GM19328 (cell line): ENCODE measurements at regions not wholly inside any gene's neighbourhood (a gene's known extent, or its start where the extent isn't known, plus 50 kb on each side); places are given as distances from the start of the nearest gene placed in this dataset.

Experiments
- ATAC-seq: cut with Tn5 transposase; IDR thresholded peaks from one replicate; pipeline ENCODE4 v1.9.1; 2021; ENCODE audit warnings: mild to moderate bottlenecking, moderate library complexity; ENCODE audit not compliant: unreplicated experiment

- ATAC-seq = no peak
Measured at GRCh38 chr12:67579662-67580003, 68.9 kb upstream of the DYRK2 start.

- ATAC-seq = no peak
Measured at GRCh38 chr12:67582238-67582834, 66.2 kb upstream of the DYRK2 start.

- ATAC-seq = no peak
Measured at GRCh38 chr12:67582844-67583243, 65.7 kb upstream of the DYRK2 start.

- no peak for ATAC-seq
Measured at GRCh38 chr12:67586951-67587350, 61.6 kb upstream of the DYRK2 start.

GRCh38 chr12:67589078-67589477 is 59.5 kb upstream of the DYRK2 start:
- no peak for ATAC-seq

- no peak for ATAC-seq
Measured at GRCh38 chr12:67590149-67590790, 58.3 kb upstream of the DYRK2 start.

GRCh38 chr12:67592228-67593011 is 56.1 kb upstream of the DYRK2 start:
- ATAC-seq = peak; percentile 82

GRCh38 chr12:67593041-67593440 is 55.5 kb upstream of the DYRK2 start:
- ATAC-seq = no peak

GRCh38 chr12:67593461-67594330 is 54.8 kb upstream of the DYRK2 start:
- ATAC-seq = no peak

GRCh38 chr12:67594888-67595287 is 53.7 kb upstream of the DYRK2 start:
- ATAC-seq = no peak

GRCh38 chr12:67595365-67595764 is 53.2 kb upstream of the DYRK2 start:
- ATAC-seq = no peak

GRCh38 chr12:67598598-67598997 is 49.9 kb upstream of the DYRK2 start:
- no peak for ATAC-seq
